HFFc6 (cell line): ENCODE measurements at regions not wholly inside any gene's neighbourhood (a gene's known extent, or its start where the extent isn't known, plus 50 kb on each side); places are given as distances from the start of the nearest gene placed in this dataset.

ENCODE experiments used
- DNase-seq: peaks from one replicate; pipeline ENCODE4 v3.0.0-alpha.2; 2018
- H3K27ac Mint-ChIP-seq: 2 replicates; pipeline ENCODE4 v1.8.0; 2020; ENCODE audit warnings: mild to moderate bottlenecking, mixed read lengths
- H3K27me3 Mint-ChIP-seq: 2 replicates; pipeline ENCODE4 v1.8.0; 2021; ENCODE audit warnings: mild to moderate bottlenecking, moderate library complexity, mixed read lengths; ENCODE audit not compliant: insufficient read depth
- H3K36me3 Mint-ChIP-seq: 2 replicates; pipeline ENCODE4 v1.8.0; 2021; ENCODE audit warnings: low read depth, mixed read lengths
- H3K4me1 Mint-ChIP-seq: 2 replicates; pipeline ENCODE4 v1.8.0; 2020; ENCODE audit warnings: low read depth, mixed read lengths
- H3K4me3 Mint-ChIP-seq: 2 replicates; pipeline ENCODE4 v1.8.0; 2020; ENCODE audit warnings: mild to moderate bottlenecking, moderate library complexity, mixed read lengths
- H3K9me3 Mint-ChIP-seq: 2 replicates; pipeline ENCODE4 v1.8.0; 2020; ENCODE audit warnings: mild to moderate bottlenecking, mixed read lengths
- TF ChIP-seq, protein P1 (sequence below): fragments of 200-600 bp; sonication (generic); IDR thresholded peaks from 2 replicates; pipeline ENCODE4 v1.5.0; 2021; ENCODE audit warnings: antibody characterized with exemption, mild to moderate bottlenecking

DNA sequence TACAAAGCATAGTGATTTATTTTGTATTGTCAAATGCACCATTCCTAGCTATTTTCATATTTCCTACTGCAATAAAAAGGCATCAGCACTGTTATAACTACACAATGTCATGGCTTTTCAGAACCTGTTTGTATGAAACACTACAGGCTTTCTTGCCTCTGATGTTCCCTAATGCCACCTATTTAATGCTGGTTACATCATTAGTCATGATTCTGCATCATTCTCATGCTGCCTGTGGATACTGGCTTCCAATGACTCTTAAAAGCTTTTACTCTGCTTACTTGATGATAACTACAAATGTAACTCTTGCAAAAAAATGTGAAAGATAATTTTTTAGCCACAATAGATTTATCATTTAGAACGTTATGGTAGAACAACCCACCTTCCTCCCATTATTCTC lies 529.4 kb downstream of the HTR7 start:
- Mint-ChIP-seq H3K27me3 (peaks cover 4% of the 10 kb centered on the region; the same call in 1 of the 2 replicates), H3K27ac (no peak overlapping the region), H3K4me1 (no peaks in the 10 kb centered on the region; the same call in 1 of the 2 replicates), H3K36me3 (no peaks in the 10 kb centered on the region), H3K4me3 (no peak overlapping the region), H3K9me3 (peaks cover 6% of the 10 kb centered on the region)
- DNase-seq = no peak
- TF ChIP-seq, protein P1, sequence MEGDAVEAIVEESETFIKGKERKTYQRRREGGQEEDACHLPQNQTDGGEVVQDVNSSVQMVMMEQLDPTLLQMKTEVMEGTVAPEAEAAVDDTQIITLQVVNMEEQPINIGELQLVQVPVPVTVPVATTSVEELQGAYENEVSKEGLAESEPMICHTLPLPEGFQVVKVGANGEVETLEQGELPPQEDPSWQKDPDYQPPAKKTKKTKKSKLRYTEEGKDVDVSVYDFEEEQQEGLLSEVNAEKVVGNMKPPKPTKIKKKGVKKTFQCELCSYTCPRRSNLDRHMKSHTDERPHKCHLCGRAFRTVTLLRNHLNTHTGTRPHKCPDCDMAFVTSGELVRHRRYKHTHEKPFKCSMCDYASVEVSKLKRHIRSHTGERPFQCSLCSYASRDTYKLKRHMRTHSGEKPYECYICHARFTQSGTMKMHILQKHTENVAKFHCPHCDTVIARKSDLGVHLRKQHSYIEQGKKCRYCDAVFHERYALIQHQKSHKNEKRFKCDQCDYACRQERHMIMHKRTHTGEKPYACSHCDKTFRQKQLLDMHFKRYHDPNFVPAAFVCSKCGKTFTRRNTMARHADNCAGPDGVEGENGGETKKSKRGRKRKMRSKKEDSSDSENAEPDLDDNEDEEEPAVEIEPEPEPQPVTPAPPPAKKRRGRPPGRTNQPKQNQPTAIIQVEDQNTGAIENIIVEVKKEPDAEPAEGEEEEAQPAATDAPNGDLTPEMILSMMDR = no peak

DNA sequence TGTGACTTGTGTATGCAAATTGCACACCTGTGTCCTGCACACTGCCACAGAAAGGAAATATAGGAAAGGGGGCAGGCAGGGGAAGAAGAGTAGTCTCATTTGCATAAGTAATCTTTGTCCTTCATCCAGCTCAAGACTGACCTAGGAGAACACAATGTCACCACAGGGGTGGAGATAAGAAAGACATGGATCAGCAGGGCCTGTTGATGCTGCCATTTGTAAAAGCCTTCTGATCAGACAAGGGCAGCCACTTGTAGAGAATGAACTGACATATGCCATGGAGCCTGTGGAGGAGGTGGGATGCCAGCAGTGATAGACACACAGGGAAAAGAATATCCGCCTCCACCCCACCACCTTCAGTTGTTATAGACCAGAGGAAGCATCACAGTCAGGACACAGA lies 528.9 kb downstream of the HTR7 start:
- peaks cover 6% of the 10 kb centered on the region for H3K9me3 Mint-ChIP-seq
- H3K27me3 Mint-ChIP-seq = peaks cover 4% of the 10 kb centered on the region; the same call in 1 of the 2 replicates
- H3K27ac Mint-ChIP-seq = no peak overlapping the region
- TF ChIP-seq, protein P1 = no peak
- H3K4me3 Mint-ChIP-seq = no peak overlapping the region
- H3K36me3 Mint-ChIP-seq = no peaks in the 10 kb centered on the region
- no peaks in the 10 kb centered on the region; the same call in 1 of the 2 replicates for H3K4me1 Mint-ChIP-seq
- DNase-seq = no peak

DNA sequence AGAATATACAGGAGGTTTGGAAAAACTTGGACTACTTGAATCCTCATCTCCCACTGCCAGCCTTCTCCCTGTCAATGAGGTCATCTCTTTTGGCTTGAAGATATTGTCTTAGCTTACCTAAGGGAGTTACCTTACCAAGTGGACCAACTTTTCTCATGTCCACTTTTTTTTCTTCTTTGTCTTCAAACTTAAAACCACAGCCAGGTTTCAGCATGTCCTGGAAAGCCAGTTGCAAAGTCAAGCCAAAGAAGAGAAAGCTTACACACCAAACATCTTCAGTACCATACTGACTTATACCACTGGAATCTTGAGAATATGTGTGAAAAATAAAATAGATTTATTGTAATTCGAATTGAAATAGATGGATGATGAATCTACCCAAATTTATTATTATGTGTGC lies 520.5 kb downstream of the HTR7 start:
- DNase-seq = no peak
- no peaks in the 10 kb centered on the region; the same call in 1 of the 2 replicates for H3K27me3 Mint-ChIP-seq

DNA sequence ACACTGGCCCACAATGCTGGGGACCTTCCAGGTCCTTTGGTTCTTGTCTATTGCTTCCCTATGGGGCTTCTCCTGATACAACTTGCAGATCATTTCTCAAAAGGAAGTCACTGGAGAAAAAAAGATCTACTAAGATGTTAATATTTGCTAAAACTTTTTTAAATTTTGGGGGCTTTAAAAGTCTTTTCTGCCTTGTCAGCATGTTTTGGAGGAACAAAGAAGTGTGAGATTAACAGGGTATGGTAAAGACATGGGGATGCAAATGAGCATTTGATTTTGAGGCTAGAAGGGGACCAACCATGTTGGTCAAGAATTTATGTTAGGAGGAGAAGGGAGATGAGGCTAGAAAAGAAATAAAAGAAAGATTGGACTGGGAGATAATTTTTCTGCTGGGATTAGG lies 515.4 kb downstream of the HTR7 start:
- Mint-ChIP-seq H3K27ac (no peak overlapping the region), H3K27me3 (peaks cover 1% of the 10 kb centered on the region; the same call in 1 of the 2 replicates), H3K4me3 (no peak overlapping the region), H3K36me3 (no peaks in the 10 kb centered on the region), H3K9me3 (peaks cover 13% of the 10 kb centered on the region; the same call in 1 of the 2 replicates), H3K4me1 (no peaks in the 10 kb centered on the region)
- no peak for DNase-seq
- TF ChIP-seq, protein P1 = no peak

More for the DNA sequence above, 520.5 kb downstream of the HTR7 start:
- TF ChIP-seq, protein P1 = no peak
- Mint-ChIP-seq H3K9me3 (peaks cover 6% of the 10 kb centered on the region; the same call in 1 of the 2 replicates), H3K4me3 (no peak overlapping the region), H3K27ac (no peak overlapping the region), H3K36me3 (no peaks in the 10 kb centered on the region), H3K4me1 (no peaks in the 10 kb centered on the region)

DNA sequence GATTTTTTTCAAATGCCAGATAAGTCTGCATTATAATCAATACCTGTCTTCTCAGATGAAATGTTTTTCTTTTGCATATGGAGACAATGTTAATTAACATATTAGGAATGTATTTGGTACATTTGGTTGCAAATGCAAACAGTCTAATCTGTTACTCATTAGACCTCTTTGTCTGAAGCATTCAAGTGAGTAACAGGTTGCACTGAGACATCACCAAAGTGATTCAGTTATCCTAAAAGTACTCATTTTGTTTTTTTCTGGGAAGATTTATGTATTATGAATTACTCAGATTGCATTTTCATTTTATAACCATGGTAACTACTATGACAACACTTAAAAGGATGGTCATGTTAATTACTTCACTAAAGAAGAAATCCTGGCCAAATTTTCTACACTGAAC lies 513.6 kb downstream of the HTR7 start:
- Mint-ChIP-seq H3K4me3 (no peak overlapping the region), H3K9me3 (peaks cover 13% of the 10 kb centered on the region; the same call in 1 of the 2 replicates), H3K36me3 (no peaks in the 10 kb centered on the region), H3K27ac (no peak overlapping the region), H3K4me1 (no peaks in the 10 kb centered on the region), H3K27me3 (peaks cover 1% of the 10 kb centered on the region; the same call in 1 of the 2 replicates)
- TF ChIP-seq, protein P1 = no peak
- DNase-seq = no peak

DNA sequence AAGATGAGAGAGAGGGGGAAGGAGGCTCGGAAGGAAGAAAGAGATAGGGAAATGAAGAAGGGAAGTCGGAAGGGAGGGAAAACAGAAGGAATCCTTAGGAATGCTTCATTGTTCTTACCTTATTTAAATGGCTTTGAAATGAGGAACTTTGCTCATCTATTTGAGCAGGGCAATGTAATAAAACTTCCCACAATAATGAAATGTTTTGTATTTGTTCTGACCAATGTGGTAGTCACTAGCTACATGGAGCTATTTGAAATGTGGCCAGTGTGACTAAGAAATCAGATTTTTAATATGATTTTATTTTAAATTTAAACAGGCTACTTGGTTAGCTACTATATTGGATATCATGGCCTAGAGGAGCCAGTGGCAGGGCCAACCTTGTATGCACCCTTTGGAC lies 510.6 kb downstream of the HTR7 start:
- H3K27me3 Mint-ChIP-seq = peaks cover 1% of the 10 kb centered on the region
- TF ChIP-seq, protein P1 = no peak
- DNase-seq = no peak

More for the DNA sequence above, 510.6 kb downstream of the HTR7 start:
- H3K4me3 Mint-ChIP-seq = no peak overlapping the region
- H3K27ac Mint-ChIP-seq = no peak overlapping the region
- no peaks in the 10 kb centered on the region for H3K36me3 Mint-ChIP-seq
- H3K4me1 Mint-ChIP-seq = no peaks in the 10 kb centered on the region
- peaks cover 8% of the 10 kb centered on the region; the same call in 1 of the 2 replicates for H3K9me3 Mint-ChIP-seq
